ENCODE measurements at regions not wholly inside any gene's neighbourhood (a gene's known extent, or its start where the extent isn't known, plus 50 kb on each side); places are given as distances from the start of the nearest gene placed in this dataset.

GRCh38 chr5:93057311-93057710 lies 523.7 kb downstream of the NR2F1-AS1 start:
- Histone ChIP-seq H3K9me3 (ENCODE audit: control insufficient read depth in 2 of 3, insufficient read depth in 1 of 3, low read length in 3 of 3) (no peaks in the 10 kb centered on the region), H3K4me3 (ENCODE audit: low read length in 3 of 3) (no peak overlapping the region), H3K36me3 (ENCODE audit: control insufficient read depth in 2 of 3, insufficient read depth in 3 of 3, low read length in 3 of 3) (no peaks in the 10 kb centered on the region), H3K27me3 (ENCODE audit: control insufficient read depth, insufficient read depth, low read length) (no peaks in the 10 kb centered on the region), H3K9ac (ENCODE audit: low read length in 3 of 3) (no peak overlapping the region), H3K27ac (ENCODE audit: low read depth in 2 of 2, low read length in 2 of 2) (no peak overlapping the region), H3K4me1 (ENCODE audit: control insufficient read depth in 2 of 3, insufficient read depth in 2 of 3, low read depth in 1 of 3, low read length in 3 of 3) (no peaks in the 10 kb centered on the region)
- FAIRE-seq (no peak), DNase-seq (no peak)
- intact Hi-C loops (cut with DNase I): no loop called here
- TF ChIP-seq, protein P1, sequence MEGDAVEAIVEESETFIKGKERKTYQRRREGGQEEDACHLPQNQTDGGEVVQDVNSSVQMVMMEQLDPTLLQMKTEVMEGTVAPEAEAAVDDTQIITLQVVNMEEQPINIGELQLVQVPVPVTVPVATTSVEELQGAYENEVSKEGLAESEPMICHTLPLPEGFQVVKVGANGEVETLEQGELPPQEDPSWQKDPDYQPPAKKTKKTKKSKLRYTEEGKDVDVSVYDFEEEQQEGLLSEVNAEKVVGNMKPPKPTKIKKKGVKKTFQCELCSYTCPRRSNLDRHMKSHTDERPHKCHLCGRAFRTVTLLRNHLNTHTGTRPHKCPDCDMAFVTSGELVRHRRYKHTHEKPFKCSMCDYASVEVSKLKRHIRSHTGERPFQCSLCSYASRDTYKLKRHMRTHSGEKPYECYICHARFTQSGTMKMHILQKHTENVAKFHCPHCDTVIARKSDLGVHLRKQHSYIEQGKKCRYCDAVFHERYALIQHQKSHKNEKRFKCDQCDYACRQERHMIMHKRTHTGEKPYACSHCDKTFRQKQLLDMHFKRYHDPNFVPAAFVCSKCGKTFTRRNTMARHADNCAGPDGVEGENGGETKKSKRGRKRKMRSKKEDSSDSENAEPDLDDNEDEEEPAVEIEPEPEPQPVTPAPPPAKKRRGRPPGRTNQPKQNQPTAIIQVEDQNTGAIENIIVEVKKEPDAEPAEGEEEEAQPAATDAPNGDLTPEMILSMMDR (IDR thresholded peaks at IDR 0.05; ENCODE audit: borderline replicate concordance, extremely low read depth, insufficient read depth): no peak

GRCh38 chr5:93055971-93056370 lies 525.0 kb downstream of the NR2F1-AS1 start:
- Histone ChIP-seq H3K27me3 (ENCODE audit: control insufficient read depth, insufficient read depth, low read length) (no peaks in the 10 kb centered on the region), H3K4me3 (ENCODE audit: low read length in 3 of 3) (no peak overlapping the region), H3K27ac (ENCODE audit: low read depth in 2 of 2, low read length in 2 of 2) (no peak overlapping the region), H3K9me3 (ENCODE audit: control insufficient read depth in 2 of 3, insufficient read depth in 1 of 3, low read length in 3 of 3) (no peaks in the 10 kb centered on the region), H3K9ac (ENCODE audit: low read length in 3 of 3) (no peak overlapping the region), H3K36me3 (ENCODE audit: control insufficient read depth in 2 of 3, insufficient read depth in 3 of 3, low read length in 3 of 3) (no peaks in the 10 kb centered on the region), H3K4me1 (ENCODE audit: control insufficient read depth in 2 of 3, insufficient read depth in 2 of 3, low read depth in 1 of 3, low read length in 3 of 3) (no peaks in the 10 kb centered on the region)
- TF ChIP-seq, protein P1 (IDR thresholded peaks at IDR 0.05; ENCODE audit: borderline replicate concordance, extremely low read depth, insufficient read depth): no peak
- intact Hi-C loops (cut with DNase I): no loop called here
- no peak for DNase-seq
- no peak for FAIRE-seq

DNA sequence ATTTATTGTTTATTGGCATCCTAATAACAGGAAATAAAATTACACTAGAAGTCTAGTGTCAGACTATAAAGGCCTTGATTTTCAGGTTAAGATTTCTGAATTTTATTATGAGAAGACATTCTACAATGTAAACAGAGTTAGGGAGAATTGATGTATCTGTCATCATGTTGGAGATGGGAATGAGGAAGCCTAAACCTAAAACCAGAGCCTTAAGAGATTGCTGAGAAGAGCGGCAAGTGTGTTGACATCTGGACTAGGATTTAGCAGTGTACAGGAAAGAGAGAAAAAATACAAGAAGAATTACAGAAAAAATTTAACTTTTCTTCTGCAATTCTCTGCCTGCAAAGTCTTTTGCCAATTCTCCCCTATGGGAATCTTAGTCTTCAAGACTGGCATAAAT lies 525.5 kb downstream of the NR2F1-AS1 start:
- DNase-seq (no peak), FAIRE-seq (no peak)
- no peaks in the 10 kb centered on the region for H3K27me3 ChIP-seq (ENCODE audit: control insufficient read depth, insufficient read depth, low read length)
- intact Hi-C loops (cut with DNase I): no loop called here
- H3K4me3 ChIP-seq (ENCODE audit: low read length in 3 of 3): no peak overlapping the region
- H3K4me1 ChIP-seq (ENCODE audit: control insufficient read depth in 2 of 3, insufficient read depth in 2 of 3, low read depth in 1 of 3, low read length in 3 of 3): no peaks in the 10 kb centered on the region
- H3K27ac ChIP-seq (ENCODE audit: low read depth in 2 of 2, low read length in 2 of 2): no peak overlapping the region
- H3K9ac ChIP-seq (ENCODE audit: low read length in 3 of 3): no peak overlapping the region
- H3K36me3 ChIP-seq (ENCODE audit: control insufficient read depth in 2 of 3, insufficient read depth in 3 of 3, low read length in 3 of 3): no peaks in the 10 kb centered on the region
- no peaks in the 10 kb centered on the region for H3K9me3 ChIP-seq (ENCODE audit: control insufficient read depth in 2 of 3, insufficient read depth in 1 of 3, low read length in 3 of 3)
- TF ChIP-seq, protein P1 (IDR thresholded peaks at IDR 0.05; ENCODE audit: borderline replicate concordance, extremely low read depth, insufficient read depth): no peak

- Histone ChIP-seq H3K9ac (ENCODE audit: low read length in 3 of 3) (no peak overlapping the region), H3K36me3 (ENCODE audit: control insufficient read depth in 2 of 3, insufficient read depth in 3 of 3, low read length in 3 of 3) (no peaks in the 10 kb centered on the region), H3K9me3 (ENCODE audit: control insufficient read depth in 2 of 3, insufficient read depth in 1 of 3, low read length in 3 of 3) (no peaks in the 10 kb centered on the region), H3K4me3 (ENCODE audit: low read length in 3 of 3) (no peak overlapping the region), H3K27me3 (ENCODE audit: control insufficient read depth, insufficient read depth, low read length) (no peaks in the 10 kb centered on the region), H3K4me1 (ENCODE audit: control insufficient read depth in 2 of 3, insufficient read depth in 2 of 3, low read depth in 1 of 3, low read length in 3 of 3) (no peaks in the 10 kb centered on the region), H3K27ac (ENCODE audit: low read depth in 2 of 2, low read length in 2 of 2) (no peak overlapping the region)
- FAIRE-seq: no peak
- DNase-seq: no peak
- TF ChIP-seq, protein P1 (IDR thresholded peaks at IDR 0.05; ENCODE audit: borderline replicate concordance, extremely low read depth, insufficient read depth): no peak
- intact Hi-C loops (cut with DNase I): no loop called here
Observed at GRCh38 chr5:93054424-93055163, 526.4 kb downstream of the NR2F1-AS1 start.
